HepG2 (cell line): ENCODE measurements at regions not wholly inside any gene's neighbourhood (a gene's known extent, or its start where the extent isn't known, plus 50 kb on each side); places are given as distances from the start of the nearest gene placed in this dataset.

Experiments
- ATAC-seq: fragments of 200-7000 bp; cut with Tn5 transposase; 3 replicates; pipeline ENCODE4 v1.9.1; 2020; ENCODE audit warnings: mild to moderate bottlenecking, moderate library complexity
- BruUV-seq: library from RNA; stranded (reverse); fragments of 400-500 nt; replicated peaks from 2 replicates; lab custom pipeline; 2021; lab: Mats Ljungman, UMichigan
- CTCF ChIA-PET: fragments of 300-600 bp; formaldehyde crosslinking; extraction: SDS; loops from one replicate; lab custom pipeline; 2021; ENCODE audit warnings: low total read pairs, inconsistent platforms, low intra/inter-chr PET ratio; lab: Yijun Ruan, JAX
- POLR2A ChIA-PET: fragments of 350-600 bp; sonication (Branson Sonifier 250); formaldehyde crosslinking; loops from one replicate; lab custom pipeline; 2020; ENCODE audit warnings: antibody characterized with exemption, inconsistent platforms; lab: Yijun Ruan, JAX
- DNase-seq: peaks from one replicate; pipeline ENCODE4 v3.0.0-alpha.2; 2015; ENCODE audit warnings: low spot score
- FAIRE-seq: peaks from 3 replicates; lab custom pipeline; 2011; peaks lifted over from hg19 to GRCh38; lab: Jason Lieb, UNC
- H2AFZ ChIP-seq: one replicate; pipeline ENCODE4 v1.6.1; 2011; ENCODE audit warnings: low read length, inconsistent platforms
- H3K27ac ChIP-seq: fragments of 300-600 bp; 3 replicates; pipeline ENCODE4 v1.8.0; 2011; ENCODE audit warnings: mixed run types, mild to moderate bottlenecking, mixed read lengths, low read length, inconsistent platforms; ENCODE audit not compliant: insufficient read depth; ENCODE audit errors: extremely low read length
- H3K27me3 ChIP-seq, 2 experiments: fragments of 200-600 bp in 1 of 2; 2 replicates in 1 of 2; 3 replicates in 1 of 2; pipeline versions ENCODE4 v1.6.0 to v1.8.0; 2011; ENCODE audit warnings: low read length in 2 of 2, mild to moderate bottlenecking in 2 of 2, moderate library complexity in 2 of 2, inconsistent platforms in 1 of 2; ENCODE audit not compliant: insufficient read depth in 2 of 2, control insufficient read depth in 1 of 2
- H3K36me3 ChIP-seq, 2 experiments: fragments of 200-600 bp in 1 of 2; replicated peaks in 1 of 2; 2 replicates in 1 of 2; 3 replicates in 1 of 2; pipeline versions ENCODE4 v1.5.1 to v1.8.0; 2011; ENCODE audit warnings: low read length in 2 of 2, inconsistent platforms in 1 of 2; ENCODE audit not compliant: insufficient read depth in 2 of 2, control insufficient read depth in 1 of 2
- H3K4me1 ChIP-seq: 2 replicates; pipeline ENCODE4 v1.5.1; 2012; ENCODE audit warnings: low read length, inconsistent platforms; ENCODE audit not compliant: insufficient read depth
- H3K4me2 ChIP-seq: 2 replicates; pipeline ENCODE4 v1.6.0; 2011; ENCODE audit warnings: low read depth, low read length, inconsistent platforms
- H3K4me3 ChIP-seq, 3 experiments: fragments of 200-600 bp in 1 of 3; sonication (generic), shearing (Covaris generic) in 1 of 3; replicated peaks in 1 of 3; 2 replicates each; pipeline ENCODE4 v1.5.1; 2011 to 2016; ENCODE audit warnings: low read length in 3 of 3, inconsistent platforms in 2 of 3, low read depth in 2 of 3, mild to moderate bottlenecking in 2 of 3, control low read depth in 1 of 3, mixed read lengths in 1 of 3; ENCODE audit not compliant: insufficient read depth in 1 of 3
- H3K79me2 ChIP-seq: one replicate; pipeline ENCODE4 v1.6.1; 2011; ENCODE audit warnings: low read length, inconsistent platforms; ENCODE audit not compliant: insufficient read depth
- H3K9ac ChIP-seq: 2 replicates; pipeline ENCODE4 v1.6.0; 2011; ENCODE audit warnings: mild to moderate bottlenecking, low read depth, low read length, inconsistent platforms; ENCODE audit not compliant: insufficient read depth
- H3K9me3 ChIP-seq: 2 replicates; pipeline ENCODE4 v1.5.1; 2012; ENCODE audit warnings: mild to moderate bottlenecking, low read length
- H4K20me1 ChIP-seq: 2 replicates; pipeline ENCODE4 v1.6.0; 2011; ENCODE audit warnings: inconsistent platforms, mild to moderate bottlenecking, low read length, moderate library complexity; ENCODE audit not compliant: insufficient read depth
- BRCA1 ChIP-seq: sonication (generic); formaldehyde crosslinking; IDR thresholded peaks from 2 replicates; pipeline ENCODE4 v1.4.0; 2020; ENCODE audit warnings: missing genetic modification reagents
- CCDC6 ChIP-seq: sonication (generic); formaldehyde crosslinking; IDR thresholded peaks from 2 replicates; pipeline ENCODE4 v1.8.1; 2022; ENCODE audit warnings: mild to moderate bottlenecking, missing genetic modification reagents, moderate library complexity
- HMG20A ChIP-seq: IDR thresholded peaks from 2 replicates; pipeline ENCODE4 v1.6.1; 2016; ENCODE audit warnings: borderline replicate concordance
- JUNB ChIP-seq: sonication (generic); formaldehyde crosslinking; IDR thresholded peaks from 2 replicates; pipeline ENCODE4 v1.8.0; 2022; ENCODE audit warnings: missing genetic modification reagents, mild to moderate bottlenecking, borderline replicate concordance
- KDM3A ChIP-seq: IDR thresholded peaks from 2 replicates; pipeline ENCODE4 v1.6.1; 2018; ENCODE audit warnings: low read depth, missing compliant biosample characterization
- PHF8 ChIP-seq: sonication (generic); formaldehyde crosslinking; IDR thresholded peaks from 2 replicates; pipeline ENCODE4 v1.5.0; 2020; ENCODE audit warnings: missing genetic modification reagents
- PLRG1 ChIP-seq: fragments of 450-650 bp; conservative IDR thresholded peaks from 2 replicates; pipeline ENCODE4 v1.6.1; 2016
- SOX6 ChIP-seq, 2 experiments: fragments of 450-650 bp in 1 of 2; sonication (generic) in 1 of 2; formaldehyde crosslinking in 1 of 2; IDR thresholded peaks; 2 replicates each; pipeline versions ENCODE4 v1.4.0 to v1.6.1; 2017 to 2020; ENCODE audit warnings: antibody characterized with exemption in 1 of 2, mild to moderate bottlenecking in 1 of 2, missing genetic modification reagents in 1 of 2
- SRSF1 ChIP-seq: fragments of 200-400 bp; formaldehyde crosslinking; optimal IDR thresholded peaks from 2 replicates; pipeline ENCODE3; 2017; ENCODE audit warnings: mild to moderate bottlenecking, low read depth, low read length, moderate library complexity
- ZBED4 ChIP-seq: sonication (generic); formaldehyde crosslinking; IDR thresholded peaks from 2 replicates; pipeline ENCODE4 v1.4.0; 2020; ENCODE audit warnings: missing genetic modification reagents, borderline replicate concordance
- ZBTB39 ChIP-seq: sonication (generic); formaldehyde crosslinking; IDR thresholded peaks from 2 replicates; pipeline ENCODE4 v1.5.0; 2020; ENCODE audit warnings: missing genetic modification reagents
- ZFP1 ChIP-seq: IDR thresholded peaks from 2 replicates; pipeline ENCODE4 v1.6.1; 2016
- WGBS: methylation state at CpG from one replicate; pipeline ENCODE4 v1.1.6; 2017; ENCODE audit warnings: low lambda C conversion rate; 5-methylcytosine and 5-hydroxymethylcytosine counted together
- in situ Hi-C: cut with HindIII; loops from 2 replicates; pipeline ENCODE4 v1.10.0; 2017; ENCODE audit warnings: low pct_unique_long_range_greater_than_20kb; ENCODE audit not compliant: extremely low pct_ligation_motif_present
- intact Hi-C: fragments of 100-400 bp; cut with micrococcal nuclease; formaldehyde crosslinking; loops from one replicate; pipeline ENCODE4 v1.10.0; 2022; ENCODE audit not compliant: unreplicated experiment

GRCh38 chr3:72630969-72631344 is 217.3 kb downstream of the SHQ1 start:
- Histone ChIP-seq H3K27ac (no peak overlapping the region), H3K4me2 (no peak overlapping the region), H3K4me3 (no peak overlapping the region), H3K36me3 (no peaks in the 10 kb centered on the region), H2AFZ (no peak overlapping the region), H3K9me3 (no peaks in the 10 kb centered on the region), H3K9ac (no peak overlapping the region), H3K4me1 (peaks cover 7% of the 10 kb centered on the region), H4K20me1 (no peaks in the 10 kb centered on the region), H3K79me2 (no peaks in the 10 kb centered on the region), H3K27me3 (peaks cover 0 to 8% of the 10 kb centered on the region in 2 experiments; a peak in 1 of 5 replicates)
- DNase-seq (no peak), FAIRE-seq (no peak), ATAC-seq (no peak)
- in situ Hi-C loops = no loop called here
- no TSS peak for BruUV-seq
- TF ChIP-seq CCDC6 (CRISPR knock-in tag) = no peak
- ChIA-PET CTCF (no interaction called here), POLR2A (no interaction called here)
- WGBS = 74% methylated on average over 5 of the region's 5 CpGs
- intact Hi-C loops = no loop called here

- BruUV-seq = no TSS peak
- H3K9me3 ChIP-seq = no peaks in the 10 kb centered on the region
- intact Hi-C loops (no loop called here), in situ Hi-C loops (no loop called here)
- peaks cover 0 to 8% of the 10 kb centered on the region in 2 experiments; a peak in 1 of 5 replicates for H3K27me3 ChIP-seq
- no peaks in the 10 kb centered on the region for H4K20me1 ChIP-seq
- ATAC-seq = no peak
- FAIRE-seq = no peak
- ChIA-PET CTCF (no interaction called here), POLR2A (no interaction called here)
- H3K9ac ChIP-seq = no peak overlapping the region
- H3K36me3 ChIP-seq = no peaks in the 10 kb centered on the region
- no peak overlapping the region for H3K4me2 ChIP-seq
- no peak overlapping the region for H2AFZ ChIP-seq
- 59% methylated on average over 8 of the region's 8 CpGs for WGBS
- DNase-seq = no peak
- no peak overlapping the region for H3K4me3 ChIP-seq
- H3K27ac ChIP-seq = no peak overlapping the region
- H3K4me1 ChIP-seq = peaks cover 12% of the 10 kb centered on the region
- H3K79me2 ChIP-seq = no peaks in the 10 kb centered on the region
- TF ChIP-seq ZBED4 (CRISPR knock-in tag) = no peak
- no peak for TF ChIP-seq ZFP1
- TF ChIP-seq PHF8 = no peak
- no peak for TF ChIP-seq KDM3A (CRISPR knock-in tag)
- TF ChIP-seq JUNB = no peak
- no peak for TF ChIP-seq PLRG1
- TF ChIP-seq SRSF1 = no peak
- no peak for TF ChIP-seq BRCA1 (CRISPR knock-in tag)
- TF ChIP-seq SOX6 (IDR thresholded peaks at IDR 0.05) = no peak
- no peak for TF ChIP-seq SOX6 (CRISPR knock-in tag; IDR thresholded peaks at IDR 0.05)
- no peak for TF ChIP-seq ZBTB39
- TF ChIP-seq HMG20A = no peak
Observed at GRCh38 chr3:72630327-72630968, 217.8 kb downstream of the SHQ1 start.
